OCI-LY7 (cell line): ENCODE measurements at regions not wholly inside any gene's neighbourhood (a gene's known extent, or its start where the extent isn't known, plus 50 kb on each side); places are given as distances from the start of the nearest gene placed in this dataset.

Experiments used
- BruUV-seq: library from RNA; stranded (reverse); fragments of 400-500 nt; replicated peaks from 2 replicates; lab custom pipeline; 2021; lab: Mats Ljungman, UMichigan
- CTCF ChIA-PET: fragments of 300-600 bp; sonication (Branson Sonifier 250); formaldehyde crosslinking; loops from one replicate; lab custom pipeline; 2022; ENCODE audit warnings: antibody characterized with exemption; ENCODE audit not compliant: unreplicated experiment; lab: Charles Lee
- POLR2A ChIA-PET: fragments of 300-600 bp; sonication (Branson Sonifier 250); formaldehyde crosslinking; loops from one replicate; lab custom pipeline; 2022; ENCODE audit warnings: antibody characterized with exemption; lab: Charles Lee
- DNase-seq: peaks from one replicate; pipeline ENCODE4 v3.0.0-alpha.2; 2015; ENCODE audit warnings: low spot score
- H2AFZ ChIP-seq: fragments of 200-600 bp; sonication (generic), shearing (Covaris generic); 2 replicates; pipeline ENCODE4 v1.6.1; 2014; ENCODE audit warnings: mild to moderate bottlenecking, antibody characterized with exemption, low read length, moderate library complexity
- H3K27ac ChIP-seq: fragments of 200-600 bp; sonication (generic); 2 replicates; pipeline ENCODE4 v1.5.1; 2014; ENCODE audit warnings: mixed run types, low read depth, mild to moderate bottlenecking, moderate library complexity, low read length, inconsistent platforms; ENCODE audit not compliant: poor library complexity, severe bottlenecking
- H3K36me3 ChIP-seq: fragments of 200-600 bp; sonication (generic); 2 replicates; pipeline ENCODE4 v1.6.1; 2014; ENCODE audit warnings: mild to moderate bottlenecking, antibody characterized with exemption, low read length, moderate library complexity, mixed read lengths; ENCODE audit not compliant: insufficient read depth
- H3K4me1 ChIP-seq: fragments of 200-600 bp; sonication (generic); 2 replicates; pipeline ENCODE4 v1.5.1; 2014; ENCODE audit warnings: mild to moderate bottlenecking, low read length; ENCODE audit not compliant: insufficient read depth, poor library complexity, severe bottlenecking
- H3K4me2 ChIP-seq: fragments of 200-600 bp; sonication (generic); 2 replicates; pipeline ENCODE4 v1.6.1; 2014; ENCODE audit warnings: mild to moderate bottlenecking, low read length
- H3K4me3 ChIP-seq: fragments of 200-600 bp; sonication (generic); 2 replicates; pipeline ENCODE4 v1.5.1; 2014; ENCODE audit warnings: mild to moderate bottlenecking, low read depth, low read length; ENCODE audit not compliant: poor library complexity, severe bottlenecking
- H3K79me2 ChIP-seq: fragments of 200-600 bp; sonication (generic); 2 replicates; pipeline ENCODE4 v1.6.1; 2016; ENCODE audit warnings: low read depth, mild to moderate bottlenecking, low read length, moderate library complexity, mixed read lengths; ENCODE audit not compliant: insufficient read depth
- H3K9me2 ChIP-seq: fragments of 200-600 bp; sonication (generic); 2 replicates; pipeline ENCODE4 v1.6.1; 2016; ENCODE audit warnings: mild to moderate bottlenecking, low read length, mixed read lengths; ENCODE audit not compliant: insufficient read depth
- H3K9me3 ChIP-seq: fragments of 200-600 bp; sonication (generic); 2 replicates; pipeline ENCODE4 v1.6.1; 2014; ENCODE audit warnings: mild to moderate bottlenecking, mixed run types, low read length, mixed read lengths
- H4K20me1 ChIP-seq: fragments of 200-600 bp; sonication (generic); 2 replicates; pipeline ENCODE4 v1.6.1; 2014; ENCODE audit warnings: mild to moderate bottlenecking, antibody characterized with exemption, low read length, moderate library complexity, mixed read lengths; ENCODE audit not compliant: insufficient read depth
- CTCF ChIP-seq: fragments of 200-600 bp; sonication (generic); conservative IDR thresholded peaks from 2 replicates; pipeline ENCODE4 v1.5.1; 2014; ENCODE audit warnings: mild to moderate bottlenecking, antibody characterized with exemption, low read length, moderate library complexity, mixed read lengths
- EZH2phosphoT487 ChIP-seq: fragments of 200-600 bp; sonication (generic); IDR thresholded peaks from 2 replicates; pipeline ENCODE4 v1.6.1; 2018; ENCODE audit warnings: low read depth, borderline replicate concordance, mild to moderate bottlenecking, mixed run types, antibody characterized with exemption, low read length, moderate library complexity, mixed read lengths
- intact Hi-C: fragments of 100-400 bp; cut with micrococcal nuclease; formaldehyde crosslinking; loops from one replicate; pipeline ENCODE4 v1.10.0; 2022; ENCODE audit not compliant: unreplicated experiment

- no peaks in the 10 kb centered on the region for H3K79me2 ChIP-seq
- H3K9me3 ChIP-seq, result no peaks in the 10 kb centered on the region
- H3K9me2 ChIP-seq, result no peaks in the 10 kb centered on the region
- intact Hi-C loops, result no loop called here
- H4K20me1 ChIP-seq, result no peaks in the 10 kb centered on the region
- H3K4me1 ChIP-seq, result no peaks in the 10 kb centered on the region
- H2AFZ ChIP-seq, result no peak overlapping the region
- no peak overlapping the region for H3K27ac ChIP-seq
- H3K36me3 ChIP-seq, result no peaks in the 10 kb centered on the region
- no peak overlapping the region for H3K4me3 ChIP-seq
- no TSS peak for BruUV-seq
- POLR2A ChIA-PET, result no interaction called here
- DNase-seq, result no peak
- TF ChIP-seq CTCF (no peak), EZH2phosphoT487 (no peak)
- CTCF ChIA-PET, result no interaction called here
- no peak overlapping the region for H3K4me2 ChIP-seq
These were observed 58.7 kb upstream of the ZC3H12A start for GRCh38 chr1:37415611-37416244.

GRCh38 chr1:37420456-37420855, 53.9 kb upstream of the ZC3H12A start:
- ChIA-PET POLR2A (interaction anchor here (0.7 kb wide), 2 partner anchors 73 to 315 kb away, joined by 3 to 7 read pairs; no protein-coding TSS in a partner anchor), CTCF (no interaction called here)
- BruUV-seq, result no TSS peak
- H3K4me1 ChIP-seq, result no peaks in the 10 kb centered on the region
- no peak overlapping the region for H3K27ac ChIP-seq
- H3K4me2 ChIP-seq, result no peak overlapping the region
- no peaks in the 10 kb centered on the region for H3K9me2 ChIP-seq
- intact Hi-C loops, result no loop called here
- H3K36me3 ChIP-seq, result no peaks in the 10 kb centered on the region
- TF ChIP-seq EZH2phosphoT487, result no peak
- TF ChIP-seq CTCF, result no peak
- no peaks in the 10 kb centered on the region for H3K79me2 ChIP-seq
- no peak overlapping the region for H3K4me3 ChIP-seq
- DNase-seq, result no peak
- no peaks in the 10 kb centered on the region for H3K9me3 ChIP-seq
- H2AFZ ChIP-seq, result no peak overlapping the region
- no peaks in the 10 kb centered on the region for H4K20me1 ChIP-seq

GRCh38 chr1:37423810-37424209, 50.6 kb upstream of the ZC3H12A start:
- BruUV-seq, result no TSS peak
- TF ChIP-seq CTCF (no peak), EZH2phosphoT487 (no peak)

More at GRCh38 chr1:37423810-37424209, 50.6 kb upstream of the ZC3H12A start:
- Histone ChIP-seq H3K4me1 (no peaks in the 10 kb centered on the region), H3K27ac (no peak overlapping the region), H3K9me2 (no peaks in the 10 kb centered on the region), H2AFZ (no peak overlapping the region; the same call in 1 of the 2 replicates), H3K36me3 (no peaks in the 10 kb centered on the region), H3K4me3 (peak overlapping the region; percentile 21), H3K79me2 (no peaks in the 10 kb centered on the region), H3K4me2 (no peak overlapping the region), H3K9me3 (no peaks in the 10 kb centered on the region), H4K20me1 (no peaks in the 10 kb centered on the region)
- POLR2A ChIA-PET, result no interaction called here
- intact Hi-C loops, result no loop called here
- CTCF ChIA-PET, result no interaction called here
- peak; percentile 42 for DNase-seq
